K562 (cell line): ENCODE measurements at regions not wholly inside any gene's neighbourhood (a gene's known extent, or its start where the extent isn't known, plus 50 kb on each side); places are given as distances from the start of the nearest gene placed in this dataset.

Experiments
- ATAC-seq: fragments of 200-7000 bp; cut with Tn5 transposase; 3 replicates; pipeline ENCODE4 v1.9.1; 2020; ENCODE audit warnings: moderate library complexity
- BruUV-seq: library from RNA; stranded (reverse); fragments of 400-500 nt; replicated peaks from 2 replicates; lab custom pipeline; 2021; lab: Mats Ljungman, UMichigan
- CTCF ChIA-PET: fragments of 300-600 bp; formaldehyde crosslinking; extraction: SDS; loops from one replicate; lab custom pipeline; 2021; ENCODE audit warnings: low intra/inter-chr PET ratio; lab: Yijun Ruan, JAX
- POLR2A ChIA-PET: fragments of 300-600, 350-650 bp; sonication (Branson Sonifier 250); formaldehyde crosslinking; extraction: SDS; loops from one replicate; lab custom pipeline; 2021; ENCODE audit warnings: antibody characterized with exemption, inconsistent platforms; lab: Yijun Ruan, JAX
- DNase-seq, 4 experiments: peaks; one replicate each; pipeline versions ENCODE4 v3.0.0 to v3.0.0-alpha.2; 2011 to 2018; ENCODE audit warnings: low spot score in 3 of 4, mixed read lengths in 3 of 4; ENCODE audit errors: extremely low read depth in 1 of 4
- FAIRE-seq: peaks from 2 replicates; lab custom pipeline; 2011; peaks lifted over from hg19 to GRCh38; lab: Jason Lieb, UNC
- H2AFZ ChIP-seq: 2 replicates; pipeline ENCODE4 v1.6.0; 2011; ENCODE audit warnings: low read depth, low read length, control low read depth, inconsistent platforms
- H3K27ac ChIP-seq: fragments of 200-600 bp; 3 replicates; pipeline ENCODE4 v1.8.0; 2011; ENCODE audit warnings: low read depth, mild to moderate bottlenecking, control low read depth, inconsistent platforms, low read length, moderate library complexity, mixed read lengths; ENCODE audit errors: extremely low read depth
- H3K27me3 ChIP-seq, 2 experiments: fragments of 300-600 bp in 1 of 2; 2 replicates in 1 of 2; 3 replicates in 1 of 2; pipeline versions ENCODE4 v1.6.0 to v1.8.0; 2011; ENCODE audit warnings: inconsistent platforms in 2 of 2, low read length in 2 of 2, mild to moderate bottlenecking in 1 of 2, mixed read lengths in 1 of 2, moderate library complexity in 1 of 2; ENCODE audit not compliant: control insufficient read depth in 2 of 2, insufficient read depth in 2 of 2
- H3K36me3 ChIP-seq: fragments of 300-600 bp; 3 replicates; pipeline ENCODE4 v1.8.0; 2011; ENCODE audit warnings: mild to moderate bottlenecking, low read length, inconsistent platforms; ENCODE audit not compliant: control insufficient read depth, insufficient read depth
- H3K4me1 ChIP-seq, 2 experiments: fragments of 200-600 bp in 1 of 2; replicated peaks in 1 of 2; 2 replicates in 1 of 2; 3 replicates in 1 of 2; pipeline versions ENCODE4 v1.5.1 to v1.8.0; 2011; ENCODE audit warnings: inconsistent platforms in 2 of 2, low read length in 2 of 2, mild to moderate bottlenecking in 1 of 2, mixed read lengths in 1 of 2, moderate library complexity in 1 of 2; ENCODE audit not compliant: control insufficient read depth in 2 of 2, insufficient read depth in 2 of 2
- H3K4me2 ChIP-seq: 2 replicates; pipeline ENCODE4 v1.6.1; 2011; ENCODE audit warnings: low read length, control low read depth, inconsistent platforms, mixed read lengths; ENCODE audit not compliant: insufficient read depth
- H3K4me3 ChIP-seq: fragments of 200-600 bp; sonication (generic), shearing (Covaris generic); 2 replicates; pipeline ENCODE4 v1.5.1; 2016; ENCODE audit warnings: control low read depth, inconsistent platforms
- H3K79me2 ChIP-seq: fragments of 200-600 bp; 3 replicates; pipeline ENCODE4 v1.8.0; 2011; ENCODE audit warnings: low read length, inconsistent platforms; ENCODE audit not compliant: control insufficient read depth, insufficient read depth
- H3K9ac ChIP-seq, 2 experiments: 2 replicates each; pipeline versions ENCODE4 v1.6.0 to v1.6.1; 2011; ENCODE audit warnings: low read depth in 2 of 2, low read length in 2 of 2, control low read depth in 1 of 2, inconsistent platforms in 1 of 2, mild to moderate bottlenecking in 1 of 2, mixed read lengths in 1 of 2; ENCODE audit not compliant: insufficient read depth in 1 of 2
- H3K9me1 ChIP-seq: one replicate; pipeline ENCODE4 v1.6.0; 2011; ENCODE audit warnings: inconsistent platforms, mild to moderate bottlenecking, low read length, moderate library complexity; ENCODE audit not compliant: control insufficient read depth, insufficient read depth
- H3K9me3 ChIP-seq: replicated peaks from 2 replicates; pipeline ENCODE4 v1.5.1; 2011; ENCODE audit warnings: low read depth, low read length, inconsistent platforms; ENCODE audit not compliant: control insufficient read depth, insufficient read depth
- H4K20me1 ChIP-seq: replicated peaks from 2 replicates; pipeline ENCODE4 v1.6.1; 2011; ENCODE audit warnings: low read length, inconsistent platforms, mixed read lengths; ENCODE audit not compliant: control insufficient read depth, insufficient read depth
- E2F3 ChIP-seq: fragments of 250-450 bp; sonication (Bioruptor Pico); IDR thresholded peaks from 2 replicates; pipeline ENCODE4 v1.4.0; 2020; ENCODE audit warnings: mild to moderate bottlenecking
- HMGXB4 ChIP-seq: sonication (generic); formaldehyde crosslinking; IDR thresholded peaks from 2 replicates; pipeline ENCODE4 v1.8.1; 2023; ENCODE audit warnings: mild to moderate bottlenecking, missing genetic modification reagents
- MBD2 ChIP-seq: sonication (generic); IDR thresholded peaks from 2 replicates; pipeline ENCODE4 v1.6.1; 2016; ENCODE audit warnings: low read depth, borderline replicate concordance
- MNT ChIP-seq, 2 experiments: fragments of 450-650 bp; conservative IDR thresholded peaks; 2 replicates each; pipeline ENCODE4 v1.6.1; 2017; ENCODE audit warnings: mild to moderate bottlenecking in 2 of 2, moderate library complexity in 2 of 2
- SIRT6 ChIP-seq: IDR thresholded peaks from one replicate; pipeline ENCODE4 v1.6.1; 2012; ENCODE audit warnings: low read depth, mild to moderate bottlenecking, control low read depth, inconsistent platforms, low read length, moderate library complexity
- STAT5A ChIP-seq: IDR thresholded peaks from 2 replicates; pipeline ENCODE4 v1.6.1; 2012; ENCODE audit warnings: low read length, inconsistent platforms, borderline replicate concordance
- USF1 ChIP-seq: sonication (generic); formaldehyde crosslinking; IDR thresholded peaks from 2 replicates; pipeline ENCODE4 v1.9.0; 2022; ENCODE audit warnings: mild to moderate bottlenecking, missing genetic modification reagents
- YY1 ChIP-seq, 3 experiments: IDR thresholded peaks; 2 replicates each; pipeline ENCODE4 v1.6.1; 2011; ENCODE audit warnings: low read length in 2 of 3, mild to moderate bottlenecking in 2 of 3, moderate library complexity in 2 of 3, borderline replicate concordance in 1 of 3, control low read depth in 1 of 3, low read depth in 1 of 3; ENCODE audit not compliant: insufficient read depth in 3 of 3, insufficient replicate concordance in 2 of 3, control insufficient read depth in 1 of 3, insufficient read length in 1 of 3; ENCODE audit errors: extremely low read depth in 1 of 3
- ZBTB5 ChIP-seq: fragments of 450-650 bp; IDR thresholded peaks from 2 replicates; pipeline ENCODE4 v1.6.1; 2017; ENCODE audit warnings: antibody characterized with exemption
- ZNF174 ChIP-seq: fragments of 250-450 bp; sonication (Bioruptor Pico); IDR thresholded peaks from 2 replicates; pipeline ENCODE4 v1.4.0; 2020; ENCODE audit warnings: mild to moderate bottlenecking
- ZSCAN32 ChIP-seq: fragments of 450-650 bp; formaldehyde crosslinking; IDR thresholded peaks from 2 replicates; pipeline ENCODE4 v1.4.0; 2020; ENCODE audit warnings: mild to moderate bottlenecking, moderate library complexity
- WGBS: fragments of 100-300 bp; shearing (Covaris generic); methylation state at CpG from one replicate; pipeline ENCODE4 v1.1.6; 2016; ENCODE audit warnings: low coverage, mixed read lengths; ENCODE audit not compliant: insufficient coverage; ENCODE audit errors: missing lambda C conversion rate; 5-methylcytosine and 5-hydroxymethylcytosine counted together
- in situ Hi-C: fragments of 300-500 bp; cut with MboI; formaldehyde crosslinking; loops from 4 replicates; pipeline ENCODE4 v1.15.0; 2018; ENCODE audit warnings: inconsistent platforms, mixed read lengths
- intact Hi-C: fragments of 100-400 bp; cut with micrococcal nuclease; formaldehyde crosslinking; loops from 2 replicates; pipeline ENCODE4 v1.14.2; 2022

GRCh38 chr10:44017483-44018145 lies 367.3 kb downstream of the CXCL12 start (continued):
- TF ChIP-seq MNT (conservative IDR thresholded peaks at IDR 0.05): no peak
- TF ChIP-seq SIRT6: no peak
- TF ChIP-seq, all 486 proteins: peak for 0

GRCh38 chr10:44016589-44017482 lies 368.1 kb downstream of the CXCL12 start:
- ChIA-PET POLR2A (no interaction called here), CTCF (no interaction called here)
- ATAC-seq (no peak), FAIRE-seq (no peak), DNase-seq (no peak)
- H3K9me1 ChIP-seq: no peaks in the 10 kb centered on the region
- WGBS: 0% methylated on average over 5 of the region's 5 CpGs
- no peaks in the 10 kb centered on the region for H3K9me3 ChIP-seq
- H2AFZ ChIP-seq: no peak overlapping the region
- no peaks in the 10 kb centered on the region; the same call in 1 of the 2 replicates for H4K20me1 ChIP-seq
- H3K4me3 ChIP-seq: no peak overlapping the region
- no peak overlapping the region for H3K4me2 ChIP-seq
- no peaks in the 10 kb centered on the region for H3K36me3 ChIP-seq
- H3K9ac ChIP-seq: no peak overlapping the region
- no peak overlapping the region for H3K27ac ChIP-seq
- in situ Hi-C loops (no loop called here), intact Hi-C loops (no loop called here)
- no peaks in the 10 kb centered on the region; a peak in 1 of 5 replicates for H3K27me3 ChIP-seq
- BruUV-seq: no TSS peak
- H3K79me2 ChIP-seq: no peaks in the 10 kb centered on the region
- H3K4me1 ChIP-seq: no peaks in the 10 kb centered on the region
- TF ChIP-seq USF1 (no peak), ZBTB5 (no peak), MBD2 (no peak), STAT5A (no peak), ZSCAN32 (CRISPR knock-in tag) (no peak), E2F3 (CRISPR knock-in tag) (no peak), ZNF174 (CRISPR knock-in tag) (no peak), HMGXB4 (no peak), YY1 (IDR thresholded peaks at IDR 0.05; ENCODE audit: borderline replicate concordance in 1 of 3, control insufficient read depth in 1 of 3, extremely low read depth in 1 of 3, insufficient read depth in 3 of 3, insufficient read length in 1 of 3, insufficient replicate concordance in 2 of 3, low read depth in 1 of 3, low read length in 2 of 3) (no peak)
